BLaER1 treated with 17β-estradiol and CSF1 and Interleukin-3, amounts not matched to agents 10 nM and 100 nM (cell line): ENCODE measurements at regions not wholly inside any gene's neighbourhood (a gene's known extent, or its start where the extent isn't known, plus 50 kb on each side); places are given as distances from the start of the nearest gene placed in this dataset.

Experiments used
- H3K27ac ChIP-seq, 11 experiments: shearing (Covaris generic); formaldehyde crosslinking; 2 replicates each; pipeline ENCODE4 v1.8.1; 2022
- H3K27me3 ChIP-seq, 11 experiments: shearing (Covaris generic); formaldehyde crosslinking; 2 replicates each; pipeline ENCODE4 v1.8.1; 2022
- H3K36me3 ChIP-seq, 11 experiments: shearing (Covaris generic); formaldehyde crosslinking; 2 replicates each; pipeline ENCODE4 v1.8.1; 2022
- H3K4me1 ChIP-seq, 10 experiments: shearing (Covaris generic); formaldehyde crosslinking; 2 replicates each; pipeline ENCODE4 v1.8.1; 2022
- H3K4me2 ChIP-seq, 11 experiments: shearing (Covaris generic); formaldehyde crosslinking; 2 replicates each; pipeline ENCODE4 v1.8.1; 2022
- H3K4me3 ChIP-seq, 10 experiments: shearing (Covaris generic); formaldehyde crosslinking; 2 replicates each; pipeline ENCODE4 v1.8.1; 2022
- H3K9ac ChIP-seq, 11 experiments: shearing (Covaris generic); formaldehyde crosslinking; 2 replicates each; pipeline ENCODE4 v1.8.1; 2022
- H3K9me3 ChIP-seq, 11 experiments: shearing (Covaris generic); formaldehyde crosslinking; replicated peaks in 1 of 11; 2 replicates each; pipeline ENCODE4 v1.8.1; 2022
- H4K20me1 ChIP-seq, 11 experiments: shearing (Covaris generic); formaldehyde crosslinking; 2 replicates each; pipeline ENCODE4 v1.8.1; 2022
- Cebpa-rat ChIP-seq, 11 experiments: shearing (Covaris generic); IDR thresholded peaks; 2 replicates each; pipeline ENCODE4 v1.8.1; 2022

DNA sequence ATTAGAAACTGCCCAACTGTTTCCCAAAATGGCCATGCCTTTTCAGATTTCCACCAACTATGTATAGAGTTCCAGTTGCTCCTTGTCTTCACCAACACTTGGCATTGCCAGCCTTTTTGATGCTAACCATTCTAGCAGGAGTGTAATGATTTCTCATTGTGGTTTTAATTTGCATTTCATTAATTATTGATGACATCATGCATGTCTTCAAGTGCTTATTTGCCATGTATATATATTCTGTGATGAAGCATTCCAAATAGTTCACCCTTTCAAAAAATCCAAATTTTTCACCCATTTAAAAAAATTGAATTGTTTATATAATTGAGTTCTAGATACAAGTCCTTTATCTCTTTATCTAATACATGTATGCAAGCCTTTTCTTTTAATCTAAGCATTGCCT lies 245.9 kb upstream of the TNRC6C start:
- Histone ChIP-seq H3K9ac (no peak overlapping the region), H3K4me2 (no peak overlapping the region), H3K4me1 (peaks cover 0 to 5% (median 0%) of the 10 kb centered on the region in 10 experiments; a peak in 2 of 20 replicates), H3K27ac (no peak overlapping the region), H4K20me1 (no peaks in the 10 kb centered on the region), H3K36me3 (no peaks in the 10 kb centered on the region), H3K4me3 (no peak overlapping the region), H3K9me3 (peaks cover 12 to 34% (median 22%) of the 10 kb centered on the region in 11 experiments), H3K27me3 (no peaks in the 10 kb centered on the region)
- no peak for TF ChIP-seq Cebpa-rat (IDR thresholded peaks at IDR 0.05)

DNA sequence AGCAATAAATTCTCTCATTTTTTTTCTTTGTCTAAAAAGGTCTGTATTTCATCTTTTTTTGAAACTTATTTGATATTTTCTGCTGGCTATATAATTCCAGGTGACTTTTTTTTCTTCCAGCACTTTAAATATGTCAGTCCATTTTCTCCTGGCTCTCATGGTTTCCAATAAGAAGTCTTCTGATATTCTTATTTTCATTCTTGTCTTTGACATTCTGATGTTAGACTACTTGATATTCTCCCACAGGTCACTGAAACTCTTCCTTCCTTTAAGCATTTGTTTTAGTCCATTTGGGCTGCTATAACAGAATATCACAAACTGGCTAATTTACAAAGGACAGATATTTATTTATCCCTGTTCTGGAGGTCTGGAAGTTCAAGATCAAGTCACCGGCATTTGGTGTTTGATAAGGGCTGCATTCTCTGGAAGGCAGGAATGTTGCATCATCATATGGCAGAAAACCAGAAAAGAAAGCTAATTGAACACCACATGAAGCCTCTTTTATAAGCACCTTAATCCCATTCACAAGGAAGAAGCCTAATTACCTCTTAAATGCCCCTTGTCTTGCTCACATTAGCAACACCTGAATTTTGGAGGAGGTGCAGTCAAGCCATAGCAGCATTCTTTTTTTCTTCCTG lies 242.1 kb upstream of the TNRC6C start:
- no peaks in the 10 kb centered on the region for H4K20me1 ChIP-seq
- no peaks in the 10 kb centered on the region for H3K36me3 ChIP-seq
- peaks cover 11 to 29% (median 22%) of the 10 kb centered on the region in 11 experiments; a peak in 19 of 22 replicates for H3K9me3 ChIP-seq
- H3K4me1 ChIP-seq = peaks cover 0 to under 1% (median 0%) of the 10 kb centered on the region in 10 experiments; a peak in 1 of 20 replicates
- H3K27me3 ChIP-seq = no peaks in the 10 kb centered on the region
- H3K4me3 ChIP-seq = no peak overlapping the region
- no peak overlapping the region for H3K9ac ChIP-seq
- no peak overlapping the region for H3K4me2 ChIP-seq
- 0 out of 22 replicates have a peak, but pooled peaks of 1 of the 11 experiments have one; percentile 20 for TF ChIP-seq Cebpa-rat (IDR thresholded peaks at IDR 0.05)
- H3K27ac ChIP-seq = no peak overlapping the region

DNA sequence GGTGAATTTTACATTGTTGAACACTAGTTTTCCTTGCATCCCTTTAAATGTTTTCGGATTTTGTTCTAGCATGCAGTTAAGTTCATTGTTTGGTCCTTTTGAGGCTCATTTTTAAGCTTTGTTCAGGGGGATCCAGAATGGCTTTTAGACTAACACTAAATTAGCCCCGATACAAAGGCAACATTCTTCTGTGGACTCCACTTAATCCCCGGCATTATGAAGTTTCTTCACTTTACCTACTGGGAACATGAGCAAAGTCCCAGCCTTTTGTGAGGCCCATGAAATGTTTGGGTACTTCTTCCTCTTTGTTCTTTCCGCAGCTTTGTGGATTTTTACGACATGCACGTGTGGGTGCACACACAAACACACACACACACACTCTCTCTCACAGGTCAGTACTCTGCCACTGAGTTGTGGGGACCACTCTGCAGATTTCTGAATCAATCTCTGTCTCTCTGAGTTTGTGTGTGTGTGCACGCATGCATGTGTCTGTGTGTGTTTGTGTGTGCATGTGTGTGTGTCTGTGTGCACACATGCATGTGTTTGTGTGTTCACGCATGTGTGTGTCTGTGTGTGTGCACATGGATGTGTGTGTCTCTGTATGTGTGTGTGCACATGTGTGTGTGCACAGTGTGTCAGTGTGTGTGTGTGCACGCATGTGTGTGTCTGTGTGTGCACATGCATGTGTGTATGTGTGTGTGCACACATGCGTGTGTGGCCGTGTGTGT lies 240.4 kb upstream of the TNRC6C start:
- H3K27ac ChIP-seq = no peak overlapping the region
- no peak overlapping the region for H3K9ac ChIP-seq
- no peak overlapping the region for H3K4me2 ChIP-seq
- peaks cover 7 to 30% (median 17%) of the 10 kb centered on the region in 11 experiments; a peak in 19 of 22 replicates for H3K9me3 ChIP-seq
- no peak for TF ChIP-seq Cebpa-rat (IDR thresholded peaks at IDR 0.05)
- peaks cover 0 to 18% (median 7%) of the 10 kb centered on the region in 10 experiments; a peak in 12 of 20 replicates for H3K4me1 ChIP-seq
- H3K4me3 ChIP-seq = no peak overlapping the region
- H3K27me3 ChIP-seq = no peaks in the 10 kb centered on the region
- no peaks in the 10 kb centered on the region for H3K36me3 ChIP-seq
- no peaks in the 10 kb centered on the region for H4K20me1 ChIP-seq

GRCh38 chr17:77718669-77718961 lies 239.9 kb upstream of the TNRC6C start:
- Histone ChIP-seq H4K20me1 (no peaks in the 10 kb centered on the region), H3K27me3 (no peaks in the 10 kb centered on the region), H3K9ac (no peak overlapping the region), H3K36me3 (no peaks in the 10 kb centered on the region), H3K4me2 (no peak overlapping the region), H3K9me3 (peaks cover 7 to 30% (median 15%) of the 10 kb centered on the region in 11 experiments; a peak in 19 of 22 replicates), H3K4me1 (peaks cover 0 to 23% (median 12%) of the 10 kb centered on the region in 10 experiments; a peak in 16 of 20 replicates), H3K4me3 (no peak overlapping the region), H3K27ac (no peak overlapping the region)
- TF ChIP-seq Cebpa-rat (IDR thresholded peaks at IDR 0.05) = no peak

GRCh38 chr17:77719806-77720205 lies 238.7 kb upstream of the TNRC6C start:
- Histone ChIP-seq H3K36me3 (no peaks in the 10 kb centered on the region), H3K27ac (no peak overlapping the region), H3K27me3 (peaks cover 0 to 11% (median 0%) of the 10 kb centered on the region in 11 experiments; a peak in 4 of 22 replicates), H3K4me2 (no peak overlapping the region), H4K20me1 (no peaks in the 10 kb centered on the region), H3K9ac (no peak overlapping the region), H3K9me3 (peaks cover 0 to 23% (median 5%) of the 10 kb centered on the region in 11 experiments; a peak in 9 of 22 replicates), H3K4me3 (no peak overlapping the region), H3K4me1 (peaks cover 3 to 35% (median 24%) of the 10 kb centered on the region in 10 experiments; a peak in 19 of 20 replicates)
- TF ChIP-seq Cebpa-rat (IDR thresholded peaks at IDR 0.05) = no peak

GRCh38 chr17:77720946-77721845 lies 237.3 kb upstream of the TNRC6C start:
- 0 out of 22 replicates have a peak overlapping the region, but pooled peaks of 2 of the 11 experiments have one; percentile 78 to 93 for H3K4me2 ChIP-seq
- no peak overlapping the region for H3K27ac ChIP-seq
- no peak overlapping the region for H3K4me3 ChIP-seq
- no peak for TF ChIP-seq Cebpa-rat (IDR thresholded peaks at IDR 0.05)
- no peaks in the 10 kb centered on the region for H3K36me3 ChIP-seq
- H4K20me1 ChIP-seq = no peaks in the 10 kb centered on the region
- peaks cover 0 to 23% (median 4%) of the 10 kb centered on the region in 11 experiments; a peak in 7 of 22 replicates for H3K9me3 ChIP-seq
- no peak overlapping the region for H3K9ac ChIP-seq
- peaks cover 17 to 49% (median 38%) of the 10 kb centered on the region in 10 experiments; a peak in 19 of 20 replicates for H3K4me1 ChIP-seq
- peaks cover 0 to 17% (median 0%) of the 10 kb centered on the region in 11 experiments; a peak in 7 of 22 replicates for H3K27me3 ChIP-seq

DNA sequence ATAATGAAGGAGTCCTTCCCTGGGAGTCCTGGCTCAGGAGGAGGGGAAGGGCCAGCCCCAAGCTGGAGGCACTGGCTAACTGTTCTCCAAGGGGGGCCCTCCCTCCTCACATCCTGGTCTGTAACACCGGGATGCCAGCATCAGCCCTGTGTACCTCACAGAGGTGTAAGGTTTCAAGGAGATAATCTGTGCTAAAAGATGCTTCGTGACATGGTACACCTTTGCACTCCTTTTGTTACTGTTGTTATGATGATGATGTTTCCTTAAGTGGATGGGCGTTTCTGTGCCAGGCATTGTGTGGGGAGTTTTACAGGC lies 236.7 kb upstream of the TNRC6C start:
- Histone ChIP-seq H3K9me3 (peaks cover 0 to 23% (median 3%) of the 10 kb centered on the region in 11 experiments; a peak in 5 of 22 replicates), H3K27me3 (peaks cover 0 to 17% (median 0%) of the 10 kb centered on the region in 11 experiments; a peak in 7 of 22 replicates), H3K27ac (no peak overlapping the region), H3K4me2 (0 out of 22 replicates have a peak overlapping the region, but pooled peaks of 4 of the 11 experiments have one; percentile 78 to 95 (median 94)), H4K20me1 (no peaks in the 10 kb centered on the region), H3K9ac (no peak overlapping the region), H3K4me3 (no peak overlapping the region), H3K36me3 (no peaks in the 10 kb centered on the region), H3K4me1 (peaks cover 17 to 55% (median 44%) of the 10 kb centered on the region in 10 experiments; a peak in 19 of 20 replicates)
- TF ChIP-seq Cebpa-rat (IDR thresholded peaks at IDR 0.05) = no peak

DNA sequence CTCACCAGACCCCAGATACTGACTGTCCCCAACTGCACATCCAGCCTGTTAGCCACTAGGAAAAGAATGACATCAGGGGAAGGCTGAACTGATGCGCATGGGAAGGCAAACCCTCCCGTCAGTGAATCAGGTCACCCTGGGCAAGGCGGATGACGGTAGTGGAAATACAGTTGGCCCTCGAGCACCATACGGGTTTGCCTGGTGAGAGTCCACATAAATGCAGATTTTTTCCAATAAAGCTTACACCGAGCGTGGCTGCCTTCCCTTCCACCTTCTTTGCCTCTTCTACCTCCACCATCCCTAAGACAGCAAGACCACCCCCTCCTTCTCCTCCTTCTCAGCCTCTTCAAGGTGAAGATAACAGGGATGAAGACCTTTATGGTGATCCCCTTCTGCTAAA lies 236.1 kb upstream of the TNRC6C start:
- Histone ChIP-seq H3K4me3 (no peak overlapping the region), H3K4me1 (peaks cover 17 to 59% (median 48%) of the 10 kb centered on the region in 10 experiments; a peak in 19 of 20 replicates), H3K36me3 (no peaks in the 10 kb centered on the region), H3K27ac (no peak overlapping the region), H3K9ac (no peak overlapping the region), H3K4me2 (peak overlapping the region in 5 of 11 experiments; percentile 12 to 95 (median 93); a peak in 7 of 22 replicates), H4K20me1 (no peaks in the 10 kb centered on the region), H3K9me3 (peaks cover 0 to 23% (median 3%) of the 10 kb centered on the region in 11 experiments; a peak in 5 of 22 replicates), H3K27me3 (peaks cover 0 to 17% (median 0%) of the 10 kb centered on the region in 11 experiments; a peak in 7 of 22 replicates)
- TF ChIP-seq Cebpa-rat (IDR thresholded peaks at IDR 0.05) = no peak
